GM10266 (cell line): ENCODE measurements at regions not wholly inside any gene's neighbourhood (a gene's known extent, or its start where the extent isn't known, plus 50 kb on each side); places are given as distances from the start of the nearest gene placed in this dataset.
"Not testable (repeated sequence)": the region's sequence is repeated elsewhere in the genome, so short reads cannot be mapped to it uniquely, and the experiment has no call there.

ENCODE experiments used
- DNase-seq: peaks from one replicate; pipeline ENCODE4 v3.0.0; 2012; ENCODE audit errors: extremely low spot score
- CTCF ChIP-seq: IDR thresholded peaks from 2 replicates; pipeline ENCODE4 v1.5.1; 2012; ENCODE audit warnings: mild to moderate bottlenecking, low read depth; ENCODE audit not compliant: control insufficient read depth, insufficient read depth; ENCODE audit errors: missing control alignments

- TF ChIP-seq CTCF: no peak
- no peak for DNase-seq
Measured at GRCh38 chr5:98321361-98321760, 452.1 kb upstream of the RGMB start.

GRCh38 chr5:98325187-98325586 lies 448.3 kb upstream of the RGMB start:
- DNase-seq: not testable (repeated sequence)

GRCh38 chr5:98328015-98328414 lies 445.4 kb upstream of the RGMB start:
- DNase-seq: no peak
- TF ChIP-seq CTCF: no peak

GRCh38 chr5:98330871-98331270 lies 442.6 kb upstream of the RGMB start:
- no peak for TF ChIP-seq CTCF
- DNase-seq: no peak

- TF ChIP-seq CTCF: no peak
Measured at GRCh38 chr5:98333921-98334320, 439.5 kb upstream of the RGMB start.

GRCh38 chr5:98334946-98335345 lies 438.5 kb upstream of the RGMB start:
- no peak for TF ChIP-seq CTCF
- no peak for DNase-seq

More at GRCh38 chr5:98333921-98334320, 439.5 kb upstream of the RGMB start:
- DNase-seq: no peak

- no peak for TF ChIP-seq CTCF
- DNase-seq: no peak
Measured at GRCh38 chr5:98339141-98339848, 434.2 kb upstream of the RGMB start.
